HG03060 (cell line): ENCODE measurements at regions not wholly inside any gene's neighbourhood (a gene's known extent, or its start where the extent isn't known, plus 50 kb on each side); places are given as distances from the start of the nearest gene placed in this dataset.

Experiments
- ATAC-seq: cut with Tn5 transposase; IDR thresholded peaks from one replicate; pipeline ENCODE4 v1.9.1; 2021; ENCODE audit warnings: low read depth, moderate number of reproducible peaks; ENCODE audit not compliant: unreplicated experiment

DNA sequence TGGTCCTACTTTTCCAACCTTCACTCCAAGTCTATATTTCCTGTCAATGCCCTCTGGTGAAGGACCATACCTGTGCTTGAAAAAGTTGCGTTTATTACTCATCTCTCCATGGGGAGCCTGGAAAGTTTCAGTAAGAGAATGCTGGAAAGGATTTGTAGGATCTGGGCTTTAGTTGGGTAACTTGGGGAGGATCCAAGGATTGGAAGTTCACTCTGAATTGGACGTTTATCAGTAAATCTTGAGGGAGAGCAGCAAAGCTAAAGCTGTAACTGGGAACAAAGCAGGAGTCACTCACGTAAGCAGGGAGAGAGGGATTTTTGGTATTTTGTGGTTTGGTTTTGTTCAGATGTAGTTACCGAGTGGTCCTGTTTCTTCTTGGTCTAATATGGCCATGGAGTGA is 51.4 kb upstream of the NPVF start:
- no peak for ATAC-seq

DNA sequence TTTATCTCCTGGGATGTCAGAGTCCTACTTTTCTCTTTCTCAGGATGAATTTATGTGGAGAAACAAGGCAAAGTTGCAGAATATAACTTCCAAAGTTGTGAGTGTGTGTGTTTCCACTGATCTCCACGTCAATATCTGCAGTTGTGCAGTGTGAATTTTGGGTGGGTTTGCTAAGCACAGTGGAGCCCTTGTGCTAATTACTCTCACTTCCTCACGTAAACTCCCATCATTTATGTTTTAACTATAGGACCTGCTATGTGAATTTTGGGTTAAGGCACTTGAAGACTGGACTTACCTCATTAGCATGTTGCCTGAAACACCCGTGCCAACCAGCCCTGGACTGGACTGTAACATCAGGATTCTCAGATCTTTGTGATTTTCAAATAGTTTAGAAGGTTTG is 51.9 kb upstream of the NPVF start:
- no peak for ATAC-seq

DNA sequence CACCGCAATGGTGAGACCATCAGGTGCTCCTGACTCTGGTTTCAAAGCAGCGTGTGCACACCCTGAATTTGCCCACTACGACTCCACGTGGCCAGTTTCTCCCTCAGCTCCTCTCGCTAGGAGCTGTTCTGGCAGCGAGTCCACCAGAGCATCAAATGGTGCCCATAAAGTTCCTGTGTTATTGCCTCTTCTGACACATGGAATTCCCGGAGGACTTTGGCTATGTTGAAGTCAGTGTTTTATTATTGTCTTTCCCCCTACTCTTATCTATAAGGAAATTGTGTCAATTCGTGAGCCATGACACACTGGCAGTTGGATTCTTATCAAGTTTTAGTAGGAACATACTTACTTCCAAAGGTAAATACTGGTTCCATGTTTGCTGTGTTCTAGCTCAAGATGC is 53.9 kb upstream of the NPVF start:
- no peak for ATAC-seq

DNA sequence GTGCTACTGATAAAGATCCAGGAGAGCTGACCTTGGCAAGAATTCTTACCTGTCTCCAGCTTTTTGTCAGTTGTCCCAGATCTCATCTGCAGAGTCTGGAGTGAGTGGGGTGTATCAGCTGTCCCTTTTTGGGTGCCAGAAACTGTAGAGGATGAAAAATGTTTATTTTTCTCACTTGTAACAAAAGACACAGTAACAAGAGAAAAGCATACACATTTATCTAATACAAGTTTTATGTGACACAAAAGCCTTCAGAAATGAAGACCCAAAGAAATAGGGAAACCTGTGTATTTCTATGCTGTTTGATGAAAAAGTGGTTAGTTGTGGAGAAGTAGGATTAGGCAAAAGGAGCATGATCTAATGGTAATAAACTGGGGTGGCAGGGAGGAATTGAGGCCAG is 58.5 kb upstream of the NPVF start:
- no peak for ATAC-seq

DNA sequence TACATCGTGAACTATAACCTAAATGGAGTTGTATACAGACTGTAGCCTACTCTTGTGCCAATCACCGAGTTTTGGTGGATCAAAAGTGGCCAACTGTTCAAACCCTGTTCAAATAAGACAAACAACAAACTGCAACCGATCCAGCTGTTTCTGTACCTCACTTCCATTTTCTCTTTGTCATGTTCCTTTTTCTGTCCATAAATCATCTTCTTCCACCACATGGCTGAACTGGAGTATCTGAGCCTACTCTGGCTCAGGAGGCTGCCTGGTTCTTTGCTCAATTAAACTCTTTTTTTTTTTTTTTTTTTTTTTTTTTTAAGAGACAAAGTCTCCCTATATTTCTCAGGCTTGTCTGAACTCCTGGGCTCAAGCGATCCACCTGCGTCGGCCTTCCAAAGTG is 59.0 kb upstream of the NPVF start:
- no peak for ATAC-seq

DNA sequence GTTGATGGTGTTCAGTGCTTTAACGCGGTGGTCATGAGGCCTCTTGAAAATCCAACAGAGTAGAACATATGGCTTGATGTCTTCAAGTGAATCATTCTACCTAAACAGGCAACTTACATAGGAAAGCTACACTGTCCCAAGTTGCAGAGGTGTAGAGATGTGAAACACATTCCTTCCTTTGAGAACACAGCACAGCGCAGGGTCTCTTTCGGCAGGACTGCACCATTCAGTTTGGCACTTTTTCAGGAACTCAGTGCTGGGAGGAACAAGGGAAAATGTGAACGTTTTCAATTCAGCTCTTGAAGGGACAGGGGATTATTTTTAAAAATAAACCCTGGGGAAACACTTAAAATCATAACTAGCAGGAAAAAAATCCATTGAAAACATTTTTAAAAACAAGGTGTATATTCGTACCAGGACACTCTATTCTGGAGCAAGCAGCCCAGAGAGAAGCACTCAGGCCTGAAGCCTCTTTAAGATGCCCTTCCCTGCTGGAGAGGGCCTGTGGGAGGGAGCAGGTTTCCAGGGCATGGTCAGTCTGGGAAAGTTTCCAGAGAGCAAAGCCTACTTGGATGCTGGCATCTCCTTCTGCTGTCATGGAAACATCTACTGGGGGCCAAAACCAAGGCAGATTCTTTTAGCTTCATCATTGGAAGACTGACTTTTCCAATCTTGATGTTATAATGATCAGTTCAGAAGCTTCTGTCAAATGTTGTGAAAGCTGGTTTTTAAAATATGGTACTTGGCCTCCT is 60.4 kb upstream of the NPVF start:
- no peak for ATAC-seq

DNA sequence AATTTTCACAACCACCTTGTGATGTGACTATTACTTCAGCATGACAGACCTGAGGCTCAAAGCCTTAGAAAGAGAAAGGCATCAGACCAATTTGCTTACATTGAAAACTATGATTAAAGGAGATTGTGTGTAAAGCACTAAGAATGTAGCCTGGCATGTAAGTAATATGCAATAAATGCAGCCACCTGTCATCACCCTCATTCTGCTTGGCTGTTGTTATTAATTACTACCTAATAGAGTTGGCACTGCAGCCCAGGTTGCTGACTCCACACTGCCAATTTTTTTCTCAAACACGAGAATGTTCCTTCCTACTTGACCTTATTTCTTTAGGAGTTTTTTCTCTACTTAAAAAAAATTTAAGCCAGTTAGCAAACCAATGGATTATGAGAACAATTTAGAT is 61.2 kb upstream of the NPVF start:
- ATAC-seq: no peak

DNA sequence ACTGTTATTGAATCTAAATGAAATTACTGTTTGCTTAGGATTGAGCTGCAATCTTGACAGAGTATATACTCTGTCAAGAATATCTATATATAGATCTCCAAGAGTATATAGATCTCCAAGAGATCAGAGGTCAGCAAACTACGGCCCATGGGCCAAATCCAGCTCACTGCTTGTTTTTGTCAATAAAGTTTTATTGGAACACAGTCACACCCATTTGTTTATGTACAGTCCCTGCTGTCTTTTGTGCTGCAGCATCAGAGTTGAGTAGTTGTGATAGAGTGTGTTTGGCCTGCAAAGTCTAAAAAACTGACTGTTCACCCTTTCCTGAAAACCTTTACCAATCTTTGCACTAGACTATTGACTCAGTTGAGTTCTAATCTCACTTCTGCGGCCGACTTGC is 66.3 kb upstream of the NPVF start:
- no peak for ATAC-seq

DNA sequence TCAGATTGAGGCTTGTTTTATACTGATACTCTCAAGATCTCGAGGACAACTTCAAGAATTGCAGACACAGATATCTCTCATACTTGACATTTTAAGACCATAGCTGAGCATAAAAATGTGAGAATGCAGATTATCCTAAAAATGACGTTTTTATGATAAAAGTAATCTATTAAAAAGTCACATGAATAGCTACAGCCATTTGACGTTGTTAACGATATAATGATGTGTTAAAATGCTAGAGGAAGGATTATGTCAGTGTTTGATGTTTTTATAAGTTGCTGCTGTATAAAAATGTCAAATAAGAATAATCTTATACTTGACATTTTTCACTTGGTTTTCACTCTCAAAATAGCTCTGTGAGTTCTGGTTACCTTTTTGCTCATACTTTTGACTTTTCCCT is 67.1 kb upstream of the NPVF start:
- ATAC-seq: no peak

DNA sequence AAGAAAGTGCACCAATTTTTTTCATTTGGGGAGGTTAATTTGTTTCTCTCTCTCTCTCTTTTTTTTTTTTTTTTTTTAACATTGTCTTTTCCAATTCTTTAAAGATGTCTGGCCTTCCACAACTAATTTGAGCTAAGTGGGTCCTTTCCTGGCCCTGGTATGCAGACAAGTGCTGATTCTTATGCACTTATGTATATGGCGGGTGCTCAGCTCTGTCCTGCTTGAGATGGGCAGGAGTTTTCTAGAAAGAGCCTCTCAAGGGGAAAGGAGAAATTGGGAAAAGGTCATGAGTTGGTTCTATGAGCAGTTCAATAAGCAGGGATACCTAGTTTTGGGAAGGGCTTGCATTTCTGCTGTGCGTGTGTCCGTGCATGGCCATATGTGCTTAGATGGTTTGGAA is 67.8 kb upstream of the NPVF start:
- ATAC-seq: no peak

DNA sequence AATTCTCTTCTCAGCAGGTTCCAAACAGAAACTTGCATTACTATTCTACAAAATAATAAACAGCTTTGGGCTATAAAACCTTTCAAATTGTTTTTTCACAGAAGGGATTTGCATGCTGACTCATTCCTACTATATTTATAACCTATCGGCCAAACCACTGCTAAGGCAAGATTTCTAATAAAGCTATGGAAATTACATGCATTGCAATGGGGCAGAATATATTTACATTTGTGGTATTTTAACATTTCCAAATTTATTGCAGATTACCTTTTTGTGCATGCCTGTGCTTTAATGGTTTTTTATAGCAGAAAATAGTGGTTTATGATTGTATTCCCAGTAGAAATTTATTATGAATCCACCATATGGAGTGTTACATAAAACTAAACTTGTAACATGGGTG is 69.0 kb upstream of the NPVF start:
- ATAC-seq: no peak

DNA sequence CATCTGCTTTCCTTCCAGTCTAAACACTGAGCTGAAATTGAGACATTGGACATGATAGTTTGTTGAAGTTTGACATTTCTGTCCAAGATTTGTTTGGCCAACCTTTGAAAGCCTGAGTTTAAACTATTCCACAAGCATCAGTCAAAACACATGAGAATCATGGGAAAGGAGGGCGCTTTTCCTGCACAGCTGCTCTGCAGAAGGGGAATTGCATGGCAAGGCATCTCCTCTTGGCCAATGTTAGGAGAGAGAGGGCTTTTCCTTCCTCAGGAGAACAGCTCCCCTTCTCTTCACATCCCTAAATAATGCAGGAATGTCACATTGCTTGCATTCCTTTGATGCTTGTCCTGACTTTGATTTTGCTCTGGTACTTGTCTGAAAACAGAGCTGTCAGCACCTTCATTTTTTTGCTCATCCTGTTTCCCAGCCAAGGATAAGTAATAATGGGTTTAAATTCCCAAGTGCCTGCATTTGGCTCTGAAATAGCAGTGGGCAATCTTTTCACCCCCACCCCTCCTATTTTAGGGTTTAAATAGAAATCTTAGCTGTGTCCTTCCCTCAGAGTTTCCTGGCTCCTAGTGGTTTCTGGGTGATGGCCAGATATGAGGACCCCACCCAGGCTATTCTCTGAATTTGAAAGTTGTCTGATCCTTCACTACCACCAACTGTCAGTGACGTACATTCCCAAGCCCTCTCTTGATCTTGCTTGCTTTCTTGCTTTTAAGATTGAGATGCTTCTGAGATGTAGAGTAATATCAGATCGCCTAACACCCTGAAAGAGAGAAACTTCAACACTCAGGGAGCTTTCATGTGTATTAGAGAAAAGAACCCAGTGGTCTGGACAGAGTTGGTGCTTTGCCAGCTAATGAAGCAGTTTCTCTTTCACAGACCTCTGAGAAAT is 75.2 kb upstream of the NPVF start:
- no peak for ATAC-seq

DNA sequence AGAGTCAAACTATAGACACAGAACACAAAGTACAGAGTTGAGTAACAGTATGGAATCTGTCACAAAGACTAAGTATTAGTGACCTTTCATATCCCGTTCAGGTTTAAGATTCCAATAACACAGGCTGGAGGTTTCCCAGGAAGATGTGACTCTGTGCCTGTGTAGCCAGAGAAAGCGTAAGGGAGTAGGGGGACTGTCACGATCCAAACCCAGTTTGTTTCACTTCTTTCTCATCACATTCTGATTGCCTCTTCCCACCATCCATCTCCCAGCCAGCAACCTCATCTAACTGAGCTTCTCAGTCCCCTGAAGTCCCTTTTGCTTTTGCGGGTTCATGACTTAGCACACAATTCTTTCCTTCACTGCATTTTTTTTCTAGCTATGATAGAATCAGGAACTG is 76.4 kb upstream of the NPVF start:
- no peak for ATAC-seq

DNA sequence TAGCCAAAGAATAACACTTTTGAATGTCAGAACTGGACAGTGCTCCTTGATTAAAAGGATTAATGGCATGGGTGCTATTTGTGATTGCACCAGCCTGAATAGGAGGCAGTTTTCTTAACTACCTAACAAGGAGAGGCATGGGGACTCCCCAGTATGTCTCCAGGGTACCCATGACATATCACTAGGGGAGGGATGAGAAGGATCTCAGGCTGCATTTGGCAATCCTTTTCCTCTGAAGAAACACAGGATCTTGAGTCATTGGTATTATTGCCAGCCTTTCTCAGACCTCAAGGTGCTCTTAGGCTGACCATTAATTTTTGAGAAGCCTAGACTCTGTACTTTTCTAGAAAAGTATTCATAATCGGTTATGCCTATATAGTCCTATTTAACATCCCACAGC is 77.5 kb upstream of the NPVF start:
- ATAC-seq: no peak

DNA sequence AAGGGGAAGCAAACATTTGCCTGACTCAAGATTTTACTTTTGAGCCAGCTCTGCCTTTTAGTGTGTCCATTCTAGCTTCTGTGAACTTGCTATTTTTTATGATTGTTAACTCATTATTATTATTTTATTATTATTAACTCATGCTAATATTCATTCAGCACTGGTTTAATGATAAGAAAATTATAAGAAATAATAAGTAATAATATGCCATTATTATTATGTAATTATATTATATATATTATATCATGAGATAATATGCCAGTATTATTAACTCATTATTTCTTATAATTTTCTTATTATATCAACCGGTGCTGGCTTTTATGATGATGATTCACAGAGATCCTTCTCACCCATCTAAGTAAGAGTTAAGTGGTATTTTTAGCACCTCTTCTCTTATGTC is 79.3 kb upstream of the NPVF start:
- ATAC-seq: no peak

DNA sequence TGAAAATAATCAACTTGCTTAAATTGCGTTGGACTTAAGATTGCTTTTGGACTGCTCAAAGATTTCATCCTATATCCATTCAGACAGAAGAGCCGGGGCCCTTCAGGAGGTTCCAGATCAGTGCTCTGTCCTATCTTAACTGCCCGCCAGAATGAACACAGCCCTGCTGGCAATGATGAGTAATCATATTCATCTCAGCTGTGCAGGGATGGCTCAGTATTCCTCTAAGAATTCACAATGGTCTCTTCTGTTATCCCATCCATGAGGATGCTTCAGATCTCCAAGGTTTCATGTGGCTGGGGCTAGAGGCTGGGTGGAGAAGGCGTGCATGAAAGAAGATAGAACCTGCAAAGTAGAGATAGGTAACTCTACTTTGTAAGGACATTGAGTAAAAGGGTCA is 80.0 kb upstream of the NPVF start:
- no peak for ATAC-seq

DNA sequence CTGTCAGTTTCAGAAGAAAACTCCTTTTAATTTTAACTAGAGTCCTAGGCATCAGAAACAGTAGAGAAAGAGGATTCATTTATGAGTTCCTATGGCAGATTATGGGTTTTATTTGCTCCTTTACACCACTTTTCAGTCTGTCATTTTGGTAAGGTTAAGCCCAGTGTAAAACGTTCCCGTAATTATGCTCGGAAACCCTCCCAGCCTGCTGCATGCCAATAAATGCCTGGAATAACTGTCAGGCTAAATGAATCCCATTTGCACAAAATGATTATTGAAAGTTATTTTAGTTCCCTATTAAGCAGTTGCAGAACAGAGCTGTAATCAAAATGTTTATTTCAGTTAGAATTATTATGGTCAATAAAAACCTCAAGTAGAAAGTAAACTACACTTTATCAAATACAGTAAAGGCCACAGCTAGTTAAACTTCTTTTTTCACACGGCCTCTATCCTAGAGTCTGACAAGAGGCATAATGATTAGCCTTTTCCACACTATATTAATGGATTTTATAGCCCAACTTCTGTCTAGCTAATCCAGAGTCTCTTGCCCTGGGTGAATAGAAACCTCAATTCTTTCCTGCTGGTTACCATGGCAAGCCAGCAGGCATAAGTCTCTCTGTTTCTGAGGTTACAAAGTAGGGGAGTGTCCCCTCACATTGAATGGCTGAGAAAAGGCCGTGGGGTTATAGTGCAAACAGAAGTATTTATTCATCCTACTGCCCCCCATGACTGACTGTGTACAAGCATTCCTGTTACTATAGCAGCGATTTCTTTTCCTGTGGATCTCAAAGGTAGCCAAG is 80.8 kb upstream of the NPVF start:
- ATAC-seq: no peak

DNA sequence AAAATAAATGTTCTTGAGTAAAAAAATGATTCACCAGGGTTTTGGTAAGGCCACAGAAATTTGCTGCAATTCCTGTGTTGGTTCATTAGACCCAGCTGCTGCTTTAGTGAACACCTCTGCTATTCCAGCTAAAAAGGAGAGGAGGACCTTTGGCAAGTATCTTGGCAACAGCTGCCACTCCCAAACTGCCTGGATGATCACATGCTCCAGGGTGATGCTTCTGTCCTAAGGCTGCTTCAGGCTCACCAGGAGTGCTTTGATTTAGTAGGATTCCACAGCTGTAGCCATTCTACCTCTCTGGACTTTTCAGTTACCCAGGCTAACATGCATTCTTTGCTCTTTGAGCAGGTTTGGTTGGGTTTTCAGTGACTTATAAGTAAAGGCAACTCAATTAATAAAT is 82.6 kb upstream of the NPVF start:
- no peak for ATAC-seq

DNA sequence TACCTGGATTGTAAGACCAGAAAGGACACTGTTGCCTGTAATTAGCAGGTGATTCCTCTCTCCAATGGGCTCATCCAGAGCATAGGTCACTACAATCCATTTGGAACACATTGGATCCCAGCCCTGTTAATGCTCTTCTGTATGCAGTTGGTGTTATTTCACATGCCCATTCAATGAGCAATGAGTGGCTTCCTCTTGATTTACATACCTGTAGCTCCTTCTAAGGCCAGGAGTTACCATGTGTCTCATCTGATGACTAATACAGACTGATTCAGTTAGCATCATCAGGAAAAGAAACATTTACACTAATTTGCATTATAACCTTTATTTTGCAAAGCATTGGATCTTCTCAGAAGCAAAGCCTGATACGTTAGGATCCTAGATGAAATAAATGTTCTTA is 83.1 kb upstream of the NPVF start:
- ATAC-seq: no peak

DNA sequence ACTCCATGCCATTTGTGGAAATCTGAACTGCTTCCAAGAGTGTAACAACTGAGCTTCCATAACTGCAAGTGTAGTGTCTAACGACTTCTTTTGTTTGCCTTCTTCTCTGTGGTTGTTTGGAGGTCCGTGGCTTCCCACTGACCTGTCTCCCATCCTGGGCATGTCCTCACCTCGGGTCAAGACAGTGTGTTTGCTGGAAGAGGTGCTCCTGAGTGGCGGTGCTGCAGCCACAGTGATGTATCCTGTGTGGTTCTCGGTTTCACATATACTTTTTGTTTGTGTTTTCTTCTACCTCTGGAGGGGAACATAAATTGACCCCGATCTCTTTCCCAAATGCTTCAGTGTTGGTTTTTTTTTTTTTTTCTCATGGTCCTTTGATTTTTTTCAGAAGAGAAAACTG is 84.7 kb upstream of the NPVF start:
- no peak for ATAC-seq

DNA sequence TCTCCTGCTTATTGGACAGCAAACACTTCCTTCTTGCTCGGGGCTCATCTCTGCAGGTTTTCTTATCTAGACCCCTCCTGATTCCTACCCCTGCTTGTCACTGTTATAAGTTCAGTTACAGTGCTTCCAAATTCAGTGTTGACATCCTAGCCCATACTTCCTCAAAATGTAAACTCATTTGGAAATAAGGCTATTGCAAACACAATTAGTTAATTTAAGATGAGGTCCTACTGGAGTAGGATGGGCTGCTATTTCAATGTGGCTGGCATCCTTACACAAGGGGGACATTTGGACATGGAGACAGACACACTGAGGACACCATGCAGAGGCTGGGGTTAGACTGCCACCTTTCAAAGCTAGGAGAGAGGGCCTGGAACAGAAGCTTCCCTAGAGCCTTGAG is 85.2 kb upstream of the NPVF start:
- no peak for ATAC-seq
